ENCODE measurements at regions not wholly inside any gene's neighbourhood (a gene's known extent, or its start where the extent isn't known, plus 50 kb on each side); places are given as distances from the start of the nearest gene placed in this dataset.

GRCh38 chr11:20283475-20283874, 80.0 kb upstream of the HTATIP2 start:
- TF ChIP-seq RAD21 (conservative IDR thresholded peaks at IDR 0.05), result no peak
- TF ChIP-seq CTCF (IDR thresholded peaks at IDR 0.05; ENCODE audit: poor library complexity, severe bottlenecking), result no peak
- TF ChIP-seq EP300 (conservative IDR thresholded peaks at IDR 0.05; ENCODE audit: poor library complexity, severe bottlenecking), result no peak
- TF ChIP-seq EZH2 (IDR thresholded peaks at IDR 0.05; ENCODE audit: borderline replicate concordance, insufficient read depth, low read length, poor library complexity, severe bottlenecking), result no peak
- TF ChIP-seq TAF1 (IDR thresholded peaks at IDR 0.05; ENCODE audit: low read depth), result no peak

Data from neural cell (in vitro differentiated cells).